Kidney epithelial cell (primary cell): ENCODE measurements at regions not wholly inside any gene's neighbourhood (a gene's known extent, or its start where the extent isn't known, plus 50 kb on each side); places are given as distances from the start of the nearest gene placed in this dataset.

ENCODE experiments used
- DNase-seq: peaks from one replicate; pipeline ENCODE4 v3.0.0-alpha.2; 2010; ENCODE audit warnings: low read depth
- H3K27me3 ChIP-seq: 2 replicates; pipeline ENCODE4 v1.6.0; 2011; ENCODE audit warnings: low read length; ENCODE audit not compliant: control insufficient read depth, insufficient read depth
- H3K36me3 ChIP-seq: 2 replicates; pipeline ENCODE4 v1.5.1; 2011; ENCODE audit warnings: low read length; ENCODE audit not compliant: control insufficient read depth, insufficient read depth
- H3K4me3 ChIP-seq: 2 replicates; pipeline ENCODE4 v1.5.1; 2011; ENCODE audit warnings: low read depth, mild to moderate bottlenecking, control low read depth, low read length
- TF ChIP-seq, protein P1 (sequence below): IDR thresholded peaks from 2 replicates; pipeline ENCODE4 v1.5.1; 2011; ENCODE audit warnings: mild to moderate bottlenecking, moderate library complexity, low read length, control low read depth, inconsistent platforms; ENCODE audit not compliant: insufficient read depth, poor library complexity, severe bottlenecking

GRCh38 chr3:22939349-22939748 lies 263.8 kb upstream of the UBE2E2 start:
- no peak for DNase-seq
- TF ChIP-seq, protein P1, sequence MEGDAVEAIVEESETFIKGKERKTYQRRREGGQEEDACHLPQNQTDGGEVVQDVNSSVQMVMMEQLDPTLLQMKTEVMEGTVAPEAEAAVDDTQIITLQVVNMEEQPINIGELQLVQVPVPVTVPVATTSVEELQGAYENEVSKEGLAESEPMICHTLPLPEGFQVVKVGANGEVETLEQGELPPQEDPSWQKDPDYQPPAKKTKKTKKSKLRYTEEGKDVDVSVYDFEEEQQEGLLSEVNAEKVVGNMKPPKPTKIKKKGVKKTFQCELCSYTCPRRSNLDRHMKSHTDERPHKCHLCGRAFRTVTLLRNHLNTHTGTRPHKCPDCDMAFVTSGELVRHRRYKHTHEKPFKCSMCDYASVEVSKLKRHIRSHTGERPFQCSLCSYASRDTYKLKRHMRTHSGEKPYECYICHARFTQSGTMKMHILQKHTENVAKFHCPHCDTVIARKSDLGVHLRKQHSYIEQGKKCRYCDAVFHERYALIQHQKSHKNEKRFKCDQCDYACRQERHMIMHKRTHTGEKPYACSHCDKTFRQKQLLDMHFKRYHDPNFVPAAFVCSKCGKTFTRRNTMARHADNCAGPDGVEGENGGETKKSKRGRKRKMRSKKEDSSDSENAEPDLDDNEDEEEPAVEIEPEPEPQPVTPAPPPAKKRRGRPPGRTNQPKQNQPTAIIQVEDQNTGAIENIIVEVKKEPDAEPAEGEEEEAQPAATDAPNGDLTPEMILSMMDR: no peak
- Histone ChIP-seq H3K27me3 (no peaks in the 10 kb centered on the region), H3K36me3 (no peaks in the 10 kb centered on the region), H3K4me3 (no peak overlapping the region)

GRCh38 chr3:22940285-22940684 lies 262.8 kb upstream of the UBE2E2 start:
- H3K36me3 ChIP-seq: no peaks in the 10 kb centered on the region
- DNase-seq: no peak
- TF ChIP-seq, protein P1: no peak
- no peak overlapping the region for H3K4me3 ChIP-seq
- no peaks in the 10 kb centered on the region for H3K27me3 ChIP-seq

GRCh38 chr3:22942981-22943380 lies 260.1 kb upstream of the UBE2E2 start:
- TF ChIP-seq, protein P1: no peak

DNA sequence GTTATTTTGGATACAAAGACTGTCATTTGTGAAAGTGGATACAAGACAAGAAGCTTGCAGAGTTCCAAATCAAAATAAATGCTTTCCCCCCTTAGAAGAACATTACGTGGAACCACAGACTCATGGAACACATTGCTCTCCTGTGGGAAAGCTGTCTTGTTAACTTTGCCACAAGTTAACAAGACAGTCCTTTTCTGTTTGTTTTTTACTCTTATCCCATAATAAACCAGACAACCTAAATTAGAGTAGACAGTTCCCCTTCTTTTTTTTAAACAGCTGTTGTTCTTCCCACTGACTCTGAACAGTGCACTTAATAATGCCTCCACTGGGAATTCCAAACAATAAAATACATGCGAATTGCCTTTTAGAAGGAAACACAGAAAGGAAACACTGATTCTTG lies 255.3 kb upstream of the UBE2E2 start:
- TF ChIP-seq, protein P1: no peak
- Histone ChIP-seq H3K27me3 (no peaks in the 10 kb centered on the region), H3K36me3 (no peaks in the 10 kb centered on the region), H3K4me3 (no peak overlapping the region)
- no peak for DNase-seq

More at GRCh38 chr3:22942981-22943380, 260.1 kb upstream of the UBE2E2 start:
- H3K4me3 ChIP-seq: no peak overlapping the region
- H3K27me3 ChIP-seq: no peaks in the 10 kb centered on the region
- no peaks in the 10 kb centered on the region for H3K36me3 ChIP-seq
- DNase-seq: no peak

DNA sequence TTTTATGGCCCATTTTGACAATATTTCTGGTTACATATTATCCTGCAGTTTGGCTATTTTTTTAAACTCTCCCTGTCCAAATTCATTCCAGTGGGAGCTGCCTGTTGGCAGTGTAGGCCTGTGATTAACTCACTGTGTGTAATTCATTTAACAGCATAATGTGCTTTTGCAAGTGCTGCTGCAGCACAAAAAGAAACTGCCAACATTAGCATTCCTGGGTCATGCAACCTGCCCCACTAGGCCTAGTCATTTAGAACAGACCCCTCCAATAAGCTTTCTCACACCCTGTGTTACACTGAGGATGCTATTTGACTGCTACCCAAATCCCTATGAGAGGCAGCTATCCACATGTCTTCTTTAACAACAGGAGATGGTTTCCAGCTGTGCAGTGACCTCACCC lies 251.2 kb upstream of the UBE2E2 start:
- no peak for DNase-seq
- H3K27me3 ChIP-seq: no peaks in the 10 kb centered on the region
- H3K4me3 ChIP-seq: no peak overlapping the region
- H3K36me3 ChIP-seq: no peaks in the 10 kb centered on the region
- TF ChIP-seq, protein P1: no peak

DNA sequence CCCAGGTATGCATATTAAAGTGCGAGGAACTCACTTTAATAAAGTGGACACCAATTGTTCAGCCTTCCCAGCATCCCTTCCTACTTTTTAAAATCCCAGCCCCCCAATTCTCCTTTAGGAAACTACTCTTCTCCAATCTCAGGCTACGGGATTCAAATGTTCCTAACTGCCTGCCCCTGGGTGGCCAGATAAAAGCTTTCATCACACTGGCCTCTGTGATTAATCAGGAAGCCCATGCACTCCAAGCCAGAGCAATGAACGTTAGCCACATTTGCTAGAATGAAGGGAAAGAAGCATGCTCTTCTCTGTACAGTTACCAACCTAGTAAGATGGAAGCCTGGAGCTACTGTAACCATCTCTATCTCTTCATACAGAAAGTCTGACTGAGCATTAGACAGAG lies 250.3 kb upstream of the UBE2E2 start:
- Histone ChIP-seq H3K4me3 (no peak overlapping the region), H3K36me3 (no peaks in the 10 kb centered on the region), H3K27me3 (no peaks in the 10 kb centered on the region)
- DNase-seq: no peak
- TF ChIP-seq, protein P1: no peak
